ENCODE measurements at regions not wholly inside any gene's neighbourhood (a gene's known extent, or its start where the extent isn't known, plus 50 kb on each side); places are given as distances from the start of the nearest gene placed in this dataset.
"Not testable (repeated sequence)": the region's sequence is repeated elsewhere in the genome, so short reads cannot be mapped to it uniquely, and the experiment has no call there.

- DNase-seq: no peak
Observed at GRCh38 chr20:40019510-40019909, 669.5 kb downstream of the MAFB start.

GRCh38 chr20:40017765-40018164, 671.3 kb downstream of the MAFB start:
- no peak for DNase-seq

GRCh38 chr20:40016890-40017289, 672.1 kb downstream of the MAFB start:
- DNase-seq: no peak

GRCh38 chr20:40016392-40016791, 672.6 kb downstream of the MAFB start:
- DNase-seq: no peak

- not testable (repeated sequence) for DNase-seq
Observed at GRCh38 chr20:40012026-40012425, 677.0 kb downstream of the MAFB start.

- no peak for DNase-seq
Observed at GRCh38 chr20:40010483-40010882, 678.6 kb downstream of the MAFB start.

GRCh38 chr20:40009542-40009941, 679.5 kb downstream of the MAFB start:
- DNase-seq: no peak

- no peak for DNase-seq
Observed at GRCh38 chr20:40008177-40008576, 680.9 kb downstream of the MAFB start.

GRCh38 chr20:40006168-40006860, 682.7 kb downstream of the MAFB start:
- DNase-seq: no peak

- DNase-seq: not testable (repeated sequence)
Observed at GRCh38 chr20:40004092-40004491, 684.9 kb downstream of the MAFB start.

GRCh38 chr20:39993742-39994141, 695.3 kb downstream of the MAFB start:
- DNase-seq: no peak

- no peak for DNase-seq
Observed at GRCh38 chr20:39990692-39991091, 698.3 kb downstream of the MAFB start.

GRCh38 chr20:39988991-39989390, 700.0 kb downstream of the MAFB start:
- no peak for DNase-seq

GRCh38 chr20:39986173-39986904, 702.7 kb downstream of the MAFB start:
- DNase-seq: no peak

GRCh38 chr20:39985271-39985827, 703.7 kb downstream of the MAFB start:
- DNase-seq: no peak

- DNase-seq: no peak
Observed at GRCh38 chr20:39983655-39984054, 705.4 kb downstream of the MAFB start.

GRCh38 chr20:39983183-39983582, 705.9 kb downstream of the MAFB start:
- DNase-seq: no peak

GRCh38 chr20:39974966-39975501, 714.0 kb downstream of the MAFB start:
- no peak for DNase-seq

- no peak for DNase-seq
Observed at GRCh38 chr20:39968495-39968894, 720.5 kb downstream of the MAFB start.

- DNase-seq: no peak
Observed at GRCh38 chr20:39967806-39968205, 721.2 kb downstream of the MAFB start.

GRCh38 chr20:39961637-39962244, 727.3 kb downstream of the MAFB start:
- no peak for DNase-seq

- DNase-seq: no peak
Observed at GRCh38 chr20:39960522-39961428, 728.3 kb downstream of the MAFB start.

Measured in CD4-positive, alpha-beta T cell treated with Interleukin-12 subunit alpha and Interleukin-12 subunit beta, for 1 hour (primary cell).